ENCODE measurements at regions not wholly inside any gene's neighbourhood (a gene's known extent, or its start where the extent isn't known, plus 50 kb on each side); places are given as distances from the start of the nearest gene placed in this dataset.

DNA sequence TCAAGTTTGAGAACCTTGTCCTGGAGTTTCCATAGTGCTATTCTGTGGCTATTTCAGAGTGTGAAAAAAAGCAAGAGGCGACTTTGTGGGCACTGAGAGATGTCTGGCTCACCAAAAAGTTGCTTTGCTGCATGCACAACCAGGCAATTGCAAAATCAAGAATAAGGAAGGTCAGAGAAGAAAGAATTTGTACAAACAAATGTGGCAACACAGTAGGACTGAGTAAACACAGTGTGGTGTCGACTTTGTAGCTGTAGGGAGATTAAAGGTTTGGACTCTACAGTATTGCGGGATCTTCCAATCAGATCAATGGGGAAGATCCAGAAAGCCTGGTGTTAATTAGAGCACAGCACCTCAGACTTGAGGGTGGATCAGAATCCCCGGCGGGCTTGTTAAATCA lies 88.1 kb upstream of the PLPP4 start:
- intact Hi-C loops (cut with micrococcal nuclease): no loop called here

DNA sequence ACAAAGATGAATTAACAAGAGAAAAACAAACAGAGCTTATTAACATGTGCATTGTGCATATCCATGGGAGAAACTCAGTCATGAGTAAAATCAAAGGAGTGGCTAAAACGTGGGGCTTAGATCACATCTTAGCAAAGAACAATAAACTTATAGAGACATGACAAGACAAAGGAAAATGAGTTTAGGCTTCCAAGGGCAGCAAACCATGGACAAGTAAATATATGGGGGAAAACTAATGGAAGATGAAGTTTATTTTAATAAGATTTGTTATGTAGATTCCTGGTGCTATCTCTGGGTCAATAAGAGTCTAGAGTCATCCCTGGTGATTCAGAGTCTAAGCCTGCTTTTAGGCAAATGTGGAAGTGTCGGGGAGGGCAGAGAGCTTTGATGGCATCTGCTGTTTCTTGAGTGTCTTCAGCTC lies 87.2 kb upstream of the PLPP4 start:
- intact Hi-C loops (cut with micrococcal nuclease): no loop called here

DNA sequence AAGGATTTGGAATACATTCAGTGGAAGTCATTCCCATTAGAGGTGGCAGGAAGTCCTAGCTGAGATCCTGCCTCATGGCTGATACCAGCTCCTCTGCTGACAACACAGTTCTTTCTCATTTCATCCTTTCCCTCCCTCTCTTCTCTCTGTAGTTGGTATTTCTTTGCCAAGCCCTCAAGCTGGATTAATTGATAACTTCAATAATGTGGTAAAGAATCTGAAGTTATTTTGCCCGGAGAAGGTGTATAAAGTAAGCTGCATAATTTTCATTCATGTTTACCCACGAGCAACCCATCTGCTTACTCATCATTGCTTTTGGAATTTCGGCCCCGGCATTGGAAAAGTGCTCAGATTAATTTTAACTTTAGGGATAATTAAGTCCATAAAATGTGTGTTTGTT lies 85.2 kb upstream of the PLPP4 start:
- intact Hi-C loops (cut with micrococcal nuclease): no loop called here

DNA sequence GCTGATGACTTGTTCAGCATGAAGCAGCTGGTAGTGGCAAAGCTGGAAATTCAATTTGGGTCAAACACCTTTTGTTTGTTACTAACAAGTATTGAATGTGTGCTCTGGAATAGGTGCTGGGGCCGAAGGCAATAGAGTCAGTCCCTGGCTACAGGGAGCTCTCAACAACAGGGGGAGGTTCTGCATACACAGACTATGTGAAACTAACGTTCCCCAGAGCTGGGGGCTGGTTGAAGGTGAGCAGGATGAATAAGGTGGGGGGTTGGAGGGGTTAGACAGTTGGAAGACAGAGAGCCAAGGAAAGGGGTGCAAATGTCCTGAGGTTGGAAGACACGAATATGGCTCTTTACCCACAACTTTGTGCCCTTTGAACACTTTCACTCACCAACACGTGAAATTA lies 84.1 kb upstream of the PLPP4 start:
- intact Hi-C loops (cut with micrococcal nuclease): no loop called here

DNA sequence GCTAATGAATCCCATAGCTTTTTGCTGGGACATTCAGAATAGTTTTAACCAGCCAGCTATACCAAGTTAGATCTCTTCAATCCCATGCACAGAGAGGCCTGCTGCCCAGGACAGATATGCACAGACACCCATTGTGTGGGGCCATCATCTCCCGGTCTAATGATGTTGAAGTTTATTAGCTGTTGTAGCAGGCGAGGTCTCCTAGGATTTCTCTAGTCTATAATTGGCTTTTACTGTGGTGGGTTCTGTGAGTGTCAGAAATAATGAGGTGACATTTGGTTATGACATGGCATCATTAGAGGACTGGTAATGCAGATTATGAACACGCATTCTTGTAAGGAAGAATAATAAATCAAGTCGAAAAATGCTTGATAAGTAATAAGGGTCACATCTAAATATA lies 81.4 kb upstream of the PLPP4 start:
- intact Hi-C loops (cut with micrococcal nuclease): no loop called here

DNA sequence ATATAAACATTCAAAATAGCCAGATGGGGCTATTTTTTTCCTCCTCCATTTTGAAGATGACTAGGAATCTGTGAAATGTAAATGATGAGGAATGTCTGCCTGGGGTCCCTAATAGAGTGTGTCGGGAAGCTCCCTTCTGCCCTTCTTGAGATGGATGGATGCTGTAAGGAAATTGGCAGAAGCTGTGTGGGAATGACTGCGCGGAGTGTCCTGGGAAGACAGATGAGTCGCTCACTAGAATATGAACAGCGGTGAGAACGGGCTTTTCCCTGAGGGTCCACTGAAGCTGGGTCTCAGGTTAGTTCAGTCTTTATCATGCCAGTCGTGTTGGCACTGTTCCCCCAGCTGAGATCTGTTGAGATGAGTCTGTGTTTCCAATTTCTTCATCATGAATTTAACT lies 75.1 kb upstream of the PLPP4 start:
- intact Hi-C loops (cut with micrococcal nuclease): no loop called here

DNA sequence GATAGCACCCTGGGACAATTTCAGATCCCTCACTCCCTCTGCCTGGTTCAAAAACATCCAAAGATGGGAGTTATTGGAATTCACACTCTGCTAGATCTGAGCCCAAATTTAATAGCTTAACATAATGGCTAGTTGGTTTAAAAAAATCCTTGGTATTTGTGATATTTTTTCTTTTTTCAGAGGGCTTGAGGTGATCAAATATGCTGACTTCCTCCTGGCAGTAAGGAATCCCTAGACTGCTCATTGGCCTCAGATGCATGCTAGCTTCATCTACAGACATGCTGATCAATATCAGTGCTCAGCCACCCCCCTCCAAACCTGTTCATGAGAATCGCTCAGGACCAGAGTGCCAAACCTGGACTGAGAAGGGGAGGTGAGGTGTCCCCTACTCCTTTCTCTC lies 74.7 kb upstream of the PLPP4 start:
- intact Hi-C loops (cut with micrococcal nuclease): no loop called here

DNA sequence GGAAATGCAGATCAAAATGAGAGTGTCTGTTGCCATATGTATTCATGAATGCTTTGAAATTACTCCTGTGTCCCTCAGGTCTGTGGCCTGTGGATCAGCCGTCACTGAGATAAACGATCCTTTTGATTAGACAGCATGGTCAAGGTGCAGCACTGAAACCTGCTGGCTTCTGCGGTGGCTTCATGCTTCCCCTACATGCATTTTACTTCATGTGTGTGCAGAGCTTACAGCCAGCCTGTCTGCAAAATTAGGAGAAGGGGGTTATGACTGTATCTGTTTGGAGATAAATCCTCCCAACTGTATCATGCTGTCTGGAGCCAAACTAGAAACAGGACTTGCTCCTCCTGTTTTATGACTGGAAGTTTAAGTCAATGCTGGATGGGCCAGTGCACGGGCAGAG lies 71.0 kb upstream of the PLPP4 start:
- intact Hi-C loops (cut with micrococcal nuclease): no loop called here

DNA sequence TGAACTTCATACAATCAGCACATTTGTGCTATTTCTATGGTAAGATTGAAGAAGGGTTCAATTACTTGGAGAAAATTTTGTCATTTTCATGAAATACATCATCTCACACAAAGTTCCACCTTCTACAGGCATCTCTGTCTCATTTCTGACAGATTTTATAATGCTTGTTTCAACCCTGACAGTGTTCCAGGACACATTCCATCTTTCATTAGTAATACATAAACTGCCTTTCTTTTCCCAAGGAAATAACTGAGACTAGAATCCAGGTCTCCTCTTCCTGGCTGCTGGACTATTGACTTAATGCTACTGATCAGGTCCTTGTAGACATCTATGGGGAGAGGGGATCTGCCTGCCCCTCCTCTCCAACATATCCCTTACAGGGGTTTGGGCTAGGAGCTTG lies 70.1 kb upstream of the PLPP4 start:
- intact Hi-C loops (cut with micrococcal nuclease): no loop called here

DNA sequence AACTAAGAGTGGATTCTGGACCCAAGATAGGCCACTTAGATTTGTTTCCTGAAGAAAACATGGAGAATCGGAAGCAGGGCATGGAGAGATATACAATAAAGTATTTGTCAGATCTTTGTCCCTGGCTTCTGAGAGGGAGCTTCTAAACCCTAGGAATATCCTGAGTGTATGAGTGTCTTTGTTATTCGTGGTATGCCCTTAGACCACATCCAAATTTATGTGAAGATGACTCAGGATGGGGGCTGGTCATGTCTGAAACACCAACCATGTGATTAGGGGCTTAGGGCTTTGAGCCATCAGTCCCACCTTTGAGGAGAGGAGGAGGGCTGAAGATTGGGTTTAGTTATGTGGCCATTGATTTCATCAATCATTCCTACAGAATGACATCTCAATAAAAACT lies 69.7 kb upstream of the PLPP4 start:
- intact Hi-C loops (cut with micrococcal nuclease): no loop called here

DNA sequence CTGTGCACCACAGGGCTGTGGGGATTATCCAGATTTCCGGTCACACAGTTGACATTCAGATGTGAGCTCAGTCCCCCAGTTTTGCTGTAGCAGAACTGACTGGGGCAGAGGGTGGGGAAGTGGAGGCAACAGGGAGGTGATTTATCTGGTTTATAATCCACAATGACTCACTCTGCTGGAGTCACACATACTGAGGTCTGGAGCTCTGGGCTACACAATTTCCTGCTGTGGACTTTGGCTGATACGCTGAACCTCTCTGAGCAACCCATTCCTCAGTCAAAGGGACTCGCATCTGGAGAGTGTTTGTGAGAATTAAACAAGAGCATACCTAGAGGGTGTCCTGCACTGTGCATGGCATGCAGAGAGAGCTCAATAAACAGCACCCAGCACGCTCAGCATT lies 64.8 kb upstream of the PLPP4 start:
- intact Hi-C loops (cut with micrococcal nuclease): no loop called here

DNA sequence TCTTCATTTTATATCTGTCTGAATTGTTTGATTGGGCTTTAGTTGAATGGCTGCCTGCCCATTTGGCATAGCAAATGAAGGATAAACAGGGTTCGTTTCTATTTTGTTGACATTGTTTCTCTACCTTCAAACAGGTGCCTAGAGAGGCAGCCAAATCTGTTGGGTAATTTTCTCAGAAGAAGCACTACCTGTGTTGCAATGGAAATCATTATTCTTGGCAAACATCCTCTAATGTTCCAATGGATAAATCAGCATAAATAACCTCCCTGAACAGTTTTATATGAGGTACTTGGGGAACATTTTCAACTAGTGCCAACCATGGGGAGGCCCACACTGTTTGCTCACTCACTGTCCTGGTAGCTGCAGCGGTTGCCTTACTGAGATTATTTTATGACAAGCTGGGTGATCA lies 64.4 kb upstream of the PLPP4 start:
- intact Hi-C loops (cut with micrococcal nuclease): no loop called here

DNA sequence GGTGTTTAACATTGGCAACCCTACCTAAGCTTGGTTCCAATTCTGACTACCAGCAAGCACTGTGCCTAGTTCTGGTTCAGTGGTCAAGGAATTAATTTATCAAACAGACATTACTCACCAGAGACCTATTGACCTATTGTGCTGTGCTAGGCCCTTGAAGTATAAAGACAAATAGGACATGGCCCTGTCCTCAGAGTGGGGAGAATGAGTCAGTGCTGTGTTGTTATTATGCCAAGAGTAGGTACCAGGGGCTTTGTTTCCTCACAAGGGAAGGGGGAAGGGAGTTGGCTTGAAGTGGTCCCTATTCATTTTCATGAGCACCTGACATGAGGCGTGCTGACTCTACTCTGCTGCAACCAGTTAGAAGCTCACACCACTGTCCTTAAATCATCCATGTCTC lies 62.6 kb upstream of the PLPP4 start:
- intact Hi-C loops (cut with micrococcal nuclease): no loop called here

DNA sequence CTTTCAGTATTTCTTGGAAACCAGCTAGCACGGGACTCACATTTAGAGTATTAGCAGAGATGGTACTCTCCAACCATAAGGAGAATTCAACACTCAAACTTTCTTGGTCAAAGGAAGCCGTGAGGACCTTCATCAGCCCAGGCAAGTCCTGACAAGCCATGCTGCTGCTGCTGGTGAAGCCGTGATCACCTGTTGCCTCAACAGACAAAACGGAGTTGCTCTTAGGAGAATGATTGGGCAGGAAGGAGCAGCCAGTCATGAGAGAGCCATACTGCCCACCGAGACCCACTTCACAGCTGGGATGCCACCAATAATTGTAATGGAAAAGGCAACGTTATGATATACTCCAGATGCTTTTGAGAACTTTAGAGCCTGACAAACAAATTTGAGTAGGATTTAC lies 60.8 kb upstream of the PLPP4 start:
- intact Hi-C loops (cut with micrococcal nuclease): no loop called here

DNA sequence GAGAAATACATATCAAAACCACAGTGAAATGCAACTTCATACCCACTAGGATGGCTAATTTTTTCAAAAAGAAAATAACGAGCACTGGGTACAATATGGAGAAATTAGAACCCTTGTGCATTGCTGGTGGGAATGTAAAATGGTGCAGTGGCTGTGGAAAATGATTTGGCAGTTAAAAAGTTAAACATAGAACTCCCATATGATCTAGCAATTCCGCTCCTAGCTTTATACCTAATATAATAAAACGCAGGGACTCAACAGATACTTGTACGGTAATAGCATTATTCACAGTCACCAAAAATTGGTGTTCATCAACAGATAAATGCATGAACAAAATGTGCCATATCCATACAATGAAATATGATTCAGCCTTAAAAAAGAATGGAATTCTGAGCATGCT lies 58.8 kb upstream of the PLPP4 start:
- intact Hi-C loops (cut with micrococcal nuclease): no loop called here

DNA sequence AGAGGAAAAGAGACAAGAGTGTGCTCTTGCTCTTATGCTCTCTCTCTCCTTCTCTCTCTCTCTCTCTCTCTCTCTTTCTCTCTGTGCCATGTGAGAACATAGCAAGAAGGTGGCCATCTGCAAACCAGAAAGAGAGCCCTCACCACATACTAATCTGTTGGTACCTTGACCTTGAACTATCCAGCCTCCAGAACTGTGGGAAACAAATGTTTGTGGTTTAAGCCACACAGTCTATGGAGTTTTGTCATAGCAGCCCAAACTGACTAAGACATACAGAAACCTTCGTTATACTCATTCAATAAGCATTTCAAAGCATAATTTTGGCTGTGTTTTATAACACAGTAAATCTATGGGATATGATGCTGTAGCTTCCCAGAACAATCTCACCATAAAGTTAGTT lies 56.4 kb upstream of the PLPP4 start:
- intact Hi-C loops (cut with micrococcal nuclease): no loop called here

DNA sequence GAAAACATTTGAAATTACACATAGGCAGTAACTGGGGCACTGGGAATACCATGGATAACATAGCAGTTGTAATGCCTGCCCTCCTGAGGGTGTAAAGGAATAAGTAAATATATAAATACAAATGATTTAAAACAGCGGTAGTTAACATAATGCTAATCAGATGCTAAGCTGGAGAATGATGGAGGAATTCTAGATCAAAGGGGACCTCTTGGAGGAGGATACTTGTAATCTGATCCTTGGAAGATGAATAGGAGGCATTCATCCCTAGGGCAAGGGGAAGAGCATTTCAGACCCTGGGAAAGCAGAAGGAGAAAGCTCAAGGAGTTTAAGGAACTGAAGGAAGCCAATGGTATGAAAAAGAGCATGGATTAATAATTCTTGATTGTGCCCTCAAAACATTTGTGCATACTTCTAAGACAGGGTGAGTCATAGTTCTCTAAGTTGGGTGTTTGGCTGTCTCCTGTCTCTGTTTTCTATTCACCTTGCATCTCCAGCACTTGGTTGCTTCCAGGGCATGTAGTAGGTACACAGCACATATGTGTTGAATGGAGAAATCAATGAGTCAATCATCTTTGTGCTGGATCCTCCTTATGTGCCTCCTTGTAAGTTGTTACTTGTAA lies 54.8 kb upstream of the PLPP4 start:
- intact Hi-C loops (cut with micrococcal nuclease): no loop called here

DNA sequence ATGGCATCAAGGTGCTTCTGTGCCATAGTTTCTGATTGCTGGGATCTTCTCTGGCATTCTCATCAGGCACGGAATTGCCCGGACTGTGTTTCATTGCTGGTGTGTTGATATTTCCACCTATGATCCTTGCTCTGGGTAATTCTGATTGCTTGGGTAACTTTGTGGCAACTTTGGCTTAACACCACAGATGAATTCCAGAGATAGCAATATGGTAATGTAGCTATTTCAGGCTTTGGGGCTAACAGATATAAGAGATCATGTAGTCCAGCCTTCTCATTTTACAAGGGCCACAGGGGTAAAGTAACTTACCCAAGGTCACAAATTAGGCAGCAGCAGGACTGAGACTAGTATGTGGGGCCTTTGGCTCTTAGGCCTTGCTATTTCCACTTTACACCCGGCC lies 53.9 kb upstream of the PLPP4 start:
- intact Hi-C loops (cut with micrococcal nuclease): no loop called here

DNA sequence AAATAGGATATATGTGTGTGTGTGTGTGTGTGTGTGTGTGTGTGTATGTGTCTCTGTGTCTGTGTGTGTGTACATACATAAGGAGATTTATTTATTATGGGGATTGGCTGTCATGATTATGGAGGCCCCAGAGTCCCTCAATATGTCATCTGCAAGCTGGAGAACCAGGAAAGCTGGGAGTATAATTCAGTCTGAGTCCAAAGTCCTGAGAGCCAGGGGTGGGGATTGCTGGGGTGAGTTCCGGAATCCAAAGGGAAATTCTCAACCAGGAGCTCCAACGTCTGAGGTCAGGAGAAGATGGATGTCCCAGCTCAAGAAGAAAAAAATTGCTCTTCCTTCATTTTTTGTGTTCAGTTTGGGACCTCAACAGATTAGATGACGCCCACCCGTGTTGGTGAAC lies 50.7 kb upstream of the PLPP4 start:
- intact Hi-C loops (cut with micrococcal nuclease): no loop called here
